Mesenteric fat pad (tissue), 1 donor: ENCODE measurements at regions not wholly inside any gene's neighbourhood (a gene's known extent, or its start where the extent isn't known, plus 50 kb on each side); places are given as distances from the start of the nearest gene placed in this dataset.
"Not testable (repeated sequence)": the region's sequence is repeated elsewhere in the genome, so short reads cannot be mapped to it uniquely, and the experiment has no call there.

Experiments
- DNase-seq: peaks from one replicate; pipeline ENCODE4 v3.0.0-alpha.2; 2020; ENCODE audit warnings: low spot score
- donor health status: DM: yes; HTN: yes; CAD: no.

DNA sequence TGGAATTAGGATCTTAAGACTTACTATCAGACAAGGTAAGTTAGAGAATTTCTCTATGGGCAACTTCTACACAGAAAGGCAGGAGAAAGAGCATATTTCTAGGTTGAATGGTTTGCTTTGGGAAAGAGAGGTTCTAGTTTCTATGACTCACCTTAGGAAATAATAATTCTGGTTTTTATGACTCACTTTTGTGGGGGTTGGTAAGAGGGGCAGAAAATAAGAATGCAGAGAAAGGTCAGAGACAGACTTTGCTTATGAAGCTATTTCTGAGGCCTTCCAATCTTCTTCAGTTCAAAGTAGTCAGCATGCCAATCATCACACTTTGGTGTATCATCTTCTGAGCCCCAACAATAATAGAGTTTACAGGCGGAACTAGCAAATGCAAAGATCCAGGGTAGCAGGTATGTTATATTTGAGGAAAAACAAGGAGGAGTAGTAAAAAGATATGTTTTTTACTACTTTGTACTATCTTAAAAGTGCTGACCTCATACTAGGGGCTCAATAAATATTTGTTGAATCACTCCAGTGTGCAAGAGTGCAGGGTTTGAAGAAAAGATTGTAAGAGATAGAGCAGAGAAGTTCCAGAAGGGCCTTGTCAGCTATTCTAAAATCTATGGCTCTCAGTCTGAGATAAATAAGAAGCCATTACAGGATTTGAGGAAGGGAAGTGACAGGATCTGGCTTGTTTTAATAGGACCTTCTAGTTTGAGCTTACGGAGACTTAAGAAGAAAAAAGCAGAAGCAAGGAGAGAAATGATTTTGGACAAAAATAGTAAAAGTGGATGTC lies 56.7 kb upstream of the LRFN5 start:
- no peak for DNase-seq

DNA sequence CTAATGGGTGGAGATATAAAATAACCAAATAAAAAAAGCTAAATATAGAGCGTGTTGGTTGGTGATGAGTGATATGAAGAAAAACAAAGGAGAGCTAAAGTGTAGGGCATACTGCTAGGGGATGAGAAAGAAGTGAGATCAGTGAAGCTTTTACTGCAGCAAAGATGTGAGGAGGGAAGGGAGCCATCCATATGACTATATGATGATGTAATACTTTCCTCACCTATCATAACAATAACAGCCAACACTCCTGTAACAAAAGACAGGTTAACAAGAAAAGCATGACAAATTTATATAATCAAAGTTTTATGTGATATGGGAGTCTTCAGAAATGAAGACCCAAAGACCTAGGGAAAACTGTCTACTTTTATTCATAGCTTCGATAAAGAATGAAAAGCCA lies 57.4 kb upstream of the LRFN5 start:
- no peak for DNase-seq

DNA sequence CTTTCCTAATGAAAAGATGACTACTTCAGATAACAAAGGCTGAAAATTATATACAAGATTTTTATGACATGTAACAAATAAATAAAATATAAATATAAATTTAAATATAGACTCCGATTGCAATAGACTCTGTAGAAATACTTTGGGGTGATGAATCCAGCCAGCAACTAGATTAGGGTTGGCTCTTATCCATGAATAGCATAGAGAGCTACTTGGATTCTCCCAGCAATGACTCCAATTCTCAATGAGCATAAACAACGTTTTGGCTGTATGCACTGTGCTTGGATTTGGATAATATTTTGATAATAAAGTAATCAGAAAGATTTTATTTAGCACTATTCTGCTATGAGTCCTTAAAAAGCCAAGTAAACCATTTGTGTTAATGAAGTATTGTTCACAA lies 58.0 kb upstream of the LRFN5 start:
- no peak for DNase-seq

DNA sequence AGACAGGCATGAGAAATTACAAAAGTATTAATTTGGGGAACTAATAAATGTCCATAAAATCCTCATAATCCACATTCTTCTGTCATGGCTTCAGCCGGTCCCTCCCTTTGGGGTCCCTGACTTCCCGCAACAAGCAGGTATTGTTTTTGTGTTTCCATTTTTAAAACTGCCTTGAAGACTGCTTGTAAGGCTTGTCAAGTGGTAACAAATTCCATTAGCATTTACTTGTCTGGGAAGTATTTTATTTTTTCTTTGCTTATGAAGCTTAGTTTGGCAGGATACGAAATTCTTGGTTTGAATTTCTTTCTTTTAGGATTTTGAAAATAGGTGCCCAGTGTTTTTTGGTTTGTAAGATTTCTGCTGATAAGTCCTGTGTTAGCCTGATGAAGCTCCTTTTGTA lies 65.3 kb upstream of the LRFN5 start:
- no peak for DNase-seq

DNA sequence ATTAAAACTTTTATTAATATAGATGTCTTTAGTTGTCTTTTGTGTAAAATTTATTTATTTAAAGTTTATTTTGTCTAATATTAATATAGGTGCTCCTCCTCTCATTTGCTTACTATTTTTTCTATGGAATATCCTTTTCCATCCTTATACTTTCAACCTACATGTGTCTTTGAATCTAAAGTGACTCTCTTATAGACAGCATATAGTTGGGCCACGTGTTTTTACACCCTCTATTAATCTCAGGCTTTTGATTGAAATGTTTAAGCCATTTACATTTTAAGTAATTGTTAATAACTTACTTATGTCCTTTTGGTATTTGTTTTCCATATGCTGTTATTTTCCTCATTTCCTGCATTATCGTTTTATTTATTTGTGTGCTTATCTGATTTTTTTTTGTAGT lies 74.4 kb upstream of the LRFN5 start:
- no peak for DNase-seq

DNA sequence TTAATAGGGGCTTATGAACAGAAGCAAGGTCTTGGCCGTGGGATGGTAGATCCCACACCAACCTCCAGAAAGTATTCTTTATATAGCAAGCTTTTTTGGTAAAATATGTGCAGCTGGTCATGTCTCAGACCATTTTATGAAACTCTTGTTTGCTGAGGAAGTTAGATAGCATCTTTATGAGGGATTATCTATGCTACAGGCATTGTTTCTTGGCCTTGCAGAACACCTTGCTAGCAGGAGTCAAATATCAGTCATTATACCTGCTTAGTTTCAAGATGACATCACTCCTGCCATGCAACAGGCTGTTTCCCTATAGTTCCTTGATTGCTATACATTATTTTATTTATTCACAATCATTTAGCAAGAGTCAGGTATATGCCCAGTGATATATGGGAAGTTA lies 84.8 kb upstream of the LRFN5 start:
- DNase-seq = no peak

DNA sequence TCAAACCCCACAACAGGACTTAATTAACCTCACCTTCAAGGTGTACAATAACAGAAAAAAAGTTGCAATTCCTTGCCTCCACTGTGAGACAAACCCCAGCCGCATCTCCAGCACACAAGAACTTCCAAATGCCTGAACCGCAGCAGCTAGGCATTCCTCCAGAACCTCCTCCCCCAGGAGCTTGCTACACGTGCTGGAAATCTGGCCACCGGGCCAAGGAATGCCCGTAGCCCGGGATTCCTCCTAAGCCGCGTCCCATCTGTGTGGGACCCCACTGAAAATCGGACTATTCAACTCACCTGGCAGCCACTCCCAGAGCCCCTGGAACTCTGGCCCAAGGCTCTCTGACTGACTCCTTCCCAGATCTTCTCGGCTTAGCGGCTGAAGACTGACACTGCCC lies 88.6 kb upstream of the LRFN5 start:
- DNase-seq = not testable (repeated sequence)

DNA sequence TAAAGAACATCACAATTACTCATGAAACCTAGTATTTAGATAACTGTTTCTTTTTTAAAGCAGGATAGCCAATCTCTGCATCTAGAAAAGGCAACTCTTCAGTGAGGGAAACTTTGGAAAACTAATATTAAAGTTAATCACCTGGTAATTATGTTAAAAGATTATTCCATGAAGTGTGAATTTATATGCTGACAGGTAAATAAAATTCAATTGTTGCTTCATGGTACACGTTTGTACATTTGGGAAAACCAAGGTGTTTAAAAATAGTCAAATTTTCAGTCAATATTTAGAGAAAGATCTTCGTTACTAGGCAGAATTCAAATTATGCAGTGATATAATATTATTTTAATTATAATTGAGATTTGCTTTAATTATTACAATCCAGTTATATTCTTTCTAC lies 100.1 kb upstream of the LRFN5 start:
- no peak for DNase-seq

DNA sequence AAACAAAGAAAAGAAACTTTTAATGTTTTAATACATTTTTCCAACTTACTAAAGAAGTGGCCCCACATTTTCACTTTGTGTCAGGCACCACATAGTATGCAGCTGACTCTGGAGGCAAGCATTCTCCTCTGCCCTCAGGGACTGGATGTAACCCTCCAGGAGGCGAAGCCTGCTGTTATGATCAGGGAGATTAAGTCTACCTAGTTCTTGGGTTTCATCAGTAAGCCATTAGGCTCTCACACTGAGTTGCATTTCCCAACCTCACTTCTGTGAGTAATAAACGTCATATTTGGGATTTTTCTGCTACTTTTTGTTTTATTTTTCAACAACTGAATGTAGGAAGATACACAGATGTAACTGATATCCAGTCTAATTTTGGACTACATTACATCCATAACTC lies 101.2 kb upstream of the LRFN5 start:
- DNase-seq = no peak

DNA sequence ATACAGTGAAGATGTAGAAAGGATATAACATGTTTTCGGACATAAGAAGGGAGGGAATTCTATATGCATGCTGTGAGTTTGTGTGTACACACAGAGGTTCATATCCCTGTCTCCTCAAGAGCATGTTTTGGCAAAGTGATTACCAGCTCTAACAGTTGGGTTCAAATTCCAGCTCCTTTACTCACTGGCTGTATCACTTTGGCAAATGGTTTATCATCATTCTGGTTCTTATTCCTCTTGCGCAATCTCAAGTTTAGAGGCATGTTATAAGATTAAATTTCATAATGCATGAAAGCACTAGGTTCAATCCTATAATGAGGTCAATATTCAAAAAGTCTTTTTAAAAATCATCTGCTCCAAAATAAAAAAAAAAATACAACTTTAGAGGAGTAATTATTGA lies 107.7 kb upstream of the LRFN5 start:
- no peak for DNase-seq

DNA sequence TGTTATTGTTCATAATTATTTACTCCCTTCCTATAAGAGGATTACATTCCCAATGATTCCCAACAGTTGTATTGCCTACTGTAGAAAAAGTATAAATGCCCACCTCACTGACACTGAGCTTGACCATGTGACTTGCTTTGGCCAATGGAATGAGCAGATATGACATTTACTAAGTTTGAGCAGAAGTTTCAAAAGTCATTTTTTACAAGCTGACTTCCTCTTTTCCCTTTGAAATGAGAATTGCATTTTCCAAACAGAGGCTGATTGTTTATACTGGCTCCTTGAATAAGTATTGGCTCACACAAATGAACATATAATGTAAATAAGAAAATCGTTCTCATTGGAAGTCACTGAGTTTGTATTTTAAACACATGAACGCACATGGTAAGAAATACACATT lies 116.4 kb upstream of the LRFN5 start:
- DNase-seq = no peak

DNA sequence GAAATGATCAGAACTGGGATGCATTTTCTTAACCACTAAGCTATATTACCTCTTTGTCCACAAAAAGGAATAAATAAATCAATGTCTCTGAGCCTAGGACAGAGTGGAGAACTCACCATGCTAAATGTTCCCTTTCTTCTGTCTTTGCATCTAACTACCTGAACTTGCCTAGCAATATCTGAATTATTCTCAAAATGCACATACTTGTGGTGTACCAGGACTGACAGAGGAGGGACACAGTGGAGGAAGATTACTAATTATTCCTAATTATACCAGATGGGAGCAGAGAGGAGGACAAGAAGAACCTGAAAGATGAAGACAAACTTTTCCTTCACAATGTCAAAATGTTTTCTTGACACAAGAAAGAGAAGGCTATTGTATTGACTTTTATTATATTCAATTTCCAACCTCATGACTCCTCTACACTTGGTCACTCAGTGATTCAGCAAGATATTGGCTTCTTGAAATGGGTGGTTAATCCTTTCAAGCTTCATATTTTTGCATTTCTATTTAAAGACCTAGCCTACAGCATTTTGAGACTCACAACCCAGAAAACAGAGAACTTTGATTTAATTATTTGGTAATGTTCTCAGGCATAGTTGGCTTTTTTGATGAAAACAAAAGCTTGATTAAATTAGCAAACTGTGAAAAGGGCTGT lies 117.2 kb upstream of the LRFN5 start:
- no peak for DNase-seq

DNA sequence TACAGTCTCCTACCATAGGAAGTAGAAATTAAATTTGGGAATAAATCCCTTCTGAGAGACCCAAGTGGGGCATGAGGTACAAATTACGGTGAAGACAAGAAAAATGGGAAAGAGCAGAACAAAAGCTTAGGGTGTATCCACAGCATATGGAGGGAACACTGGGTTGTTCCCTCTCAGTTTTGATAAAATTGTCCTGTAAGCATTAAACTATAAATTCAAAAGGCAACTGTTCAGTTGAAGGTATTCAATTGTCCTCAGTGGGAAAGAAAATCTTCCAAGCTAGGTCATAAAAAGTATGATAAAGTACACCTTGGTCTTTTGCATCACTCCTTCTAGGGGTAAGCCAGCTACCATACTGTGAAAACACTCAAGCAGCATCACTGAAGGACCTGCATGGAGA lies 118.3 kb upstream of the LRFN5 start:
- no peak for DNase-seq

DNA sequence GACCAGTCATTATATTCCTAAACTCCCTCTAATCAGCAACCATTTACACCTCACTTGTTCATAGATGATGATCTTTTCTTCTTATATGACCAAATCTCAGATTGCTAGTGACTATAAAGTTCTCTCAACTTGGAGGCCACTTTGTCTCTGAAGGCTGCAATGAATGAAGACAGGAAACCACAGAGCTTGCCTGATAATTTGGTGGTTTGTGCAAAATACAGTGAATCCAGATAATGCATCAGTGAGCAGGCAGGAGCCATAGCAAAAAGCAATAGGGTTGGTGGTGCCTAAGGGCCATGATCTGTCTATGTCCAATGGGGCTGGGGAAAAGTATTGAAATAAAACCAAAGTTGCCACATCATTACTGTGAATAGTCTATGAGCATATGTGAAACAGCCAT lies 123.8 kb upstream of the LRFN5 start:
- DNase-seq = no peak

DNA sequence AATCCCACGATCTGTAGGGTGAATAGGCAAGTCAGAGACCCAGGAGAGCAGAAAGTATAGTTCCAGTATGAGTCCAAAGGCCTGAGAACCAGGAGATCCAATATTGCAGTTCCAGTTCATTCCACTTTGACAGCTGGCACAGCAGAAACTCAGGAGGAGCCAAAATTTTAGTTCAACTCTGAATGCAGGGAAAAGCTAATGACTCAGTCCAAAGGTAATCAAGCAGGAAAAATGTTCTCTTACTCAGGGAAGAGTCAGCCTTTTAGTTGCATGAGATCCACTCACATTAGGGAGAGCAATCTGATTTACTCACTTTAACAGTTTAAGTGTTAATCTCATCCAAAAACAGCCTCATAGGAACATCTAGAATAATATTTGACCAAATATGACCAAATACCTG lies 130.2 kb upstream of the LRFN5 start:
- DNase-seq = no peak

DNA sequence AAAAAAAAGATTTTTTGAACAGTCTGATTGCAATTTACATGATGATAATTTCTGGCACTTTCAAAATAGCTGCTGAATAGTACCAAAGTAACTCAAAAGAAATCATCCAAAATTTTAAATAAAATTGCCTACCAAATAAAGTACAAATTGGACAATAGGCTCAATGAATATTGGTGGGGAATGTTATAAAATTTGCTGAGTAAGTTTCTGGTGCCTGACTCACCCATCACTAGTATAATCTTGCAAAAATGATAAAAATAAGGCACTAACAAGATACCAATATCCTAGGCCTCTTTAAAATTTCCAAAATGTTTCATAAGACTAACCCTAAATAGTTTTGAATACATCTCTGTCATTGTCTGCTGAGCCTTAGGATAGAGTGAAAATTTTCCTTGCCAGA lies 145.3 kb upstream of the LRFN5 start:
- no peak for DNase-seq

DNA sequence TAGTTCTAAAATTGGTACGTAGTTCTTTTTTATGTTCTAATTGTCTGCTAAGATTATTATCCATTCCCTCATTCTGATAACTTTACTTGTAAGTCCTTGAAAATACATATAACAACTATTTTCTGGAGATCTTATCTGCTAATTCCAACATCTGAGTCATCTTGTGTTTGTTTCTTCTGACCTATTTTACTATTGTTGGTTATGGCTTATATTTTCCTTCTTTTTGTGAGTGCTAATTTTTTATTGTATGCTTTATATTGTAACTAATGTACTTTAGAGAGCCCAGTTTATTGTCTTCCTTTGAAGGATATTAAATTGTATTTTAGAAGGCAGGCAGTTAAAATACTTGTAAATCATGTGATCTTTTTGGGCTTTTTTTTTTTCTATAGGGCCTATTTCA lies 149.3 kb upstream of the LRFN5 start:
- no peak for DNase-seq

DNA sequence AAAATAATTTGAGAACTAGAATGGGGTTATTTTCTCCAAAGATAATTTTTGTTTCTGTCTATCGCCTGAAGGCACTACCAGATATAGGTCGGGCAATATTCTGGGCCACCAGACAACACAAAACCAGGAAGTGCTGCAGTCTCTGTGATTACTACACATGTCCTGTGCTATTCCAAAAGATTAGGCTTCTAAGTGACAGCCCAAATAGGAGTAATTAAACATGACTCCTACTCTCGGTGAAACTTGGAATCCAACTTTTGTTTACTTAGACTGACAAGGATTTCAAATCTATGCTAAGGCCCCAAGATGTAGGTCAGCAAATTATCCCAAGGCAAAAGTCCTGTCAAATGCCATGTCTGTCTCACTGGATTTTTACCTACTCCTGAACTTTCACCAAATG lies 157.6 kb upstream of the LRFN5 start:
- DNase-seq = no peak

DNA sequence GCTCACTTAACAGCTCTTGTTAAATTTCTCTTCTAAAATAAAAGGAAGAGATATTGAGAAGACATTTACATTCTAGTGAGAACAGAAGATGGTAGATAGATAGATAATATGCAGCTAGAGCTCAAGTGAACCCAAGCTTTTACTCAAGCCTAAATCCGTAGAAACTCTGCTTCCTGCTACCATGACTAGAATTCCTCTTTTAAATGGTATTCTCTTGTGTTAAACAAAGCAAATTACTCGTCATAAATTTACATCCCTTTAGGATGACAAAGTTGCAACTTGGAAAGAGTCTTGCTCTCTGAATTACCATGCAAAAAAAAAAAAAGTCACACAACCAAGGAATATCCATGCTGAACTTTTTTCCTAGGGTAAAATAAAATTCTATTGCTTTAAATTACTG lies 160.7 kb upstream of the LRFN5 start:
- DNase-seq = no peak

DNA sequence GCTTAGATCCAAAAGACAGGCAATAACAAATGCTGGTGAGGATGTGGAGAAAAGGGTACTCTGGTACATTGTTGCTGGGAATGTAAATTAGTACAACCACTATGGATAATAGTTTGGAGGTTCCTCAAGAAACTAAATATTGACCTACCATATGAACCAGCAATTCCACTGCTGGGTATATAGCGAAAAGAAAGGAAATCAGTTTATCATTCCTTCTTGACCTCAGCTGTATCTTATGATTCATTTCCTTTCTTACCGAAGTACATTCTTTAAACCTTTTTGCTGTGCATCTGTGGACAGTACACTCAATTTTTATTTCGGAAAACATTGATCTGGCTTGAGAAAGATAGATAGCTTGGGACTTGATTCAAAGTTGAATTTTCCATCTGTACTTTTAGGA lies 183.2 kb upstream of the LRFN5 start:
- DNase-seq = no peak

DNA sequence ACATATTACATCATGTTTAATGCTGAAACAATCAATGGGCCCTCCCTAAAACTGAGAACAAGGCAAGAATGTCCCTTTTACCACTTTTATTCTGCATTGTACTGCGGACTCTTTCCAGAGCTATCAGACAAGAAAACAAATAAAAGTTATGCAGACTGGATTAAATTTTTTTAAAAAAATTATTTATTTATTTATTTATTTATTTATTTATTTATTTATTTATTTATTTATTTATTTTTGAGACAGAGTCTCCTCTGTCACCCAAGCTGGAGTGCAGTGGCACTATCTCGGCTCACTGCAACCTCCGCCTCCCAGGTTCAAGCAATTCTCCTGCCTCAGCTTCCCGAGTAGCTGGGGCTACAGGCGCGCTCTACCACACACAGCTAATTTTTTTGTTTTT lies 185.4 kb upstream of the LRFN5 start:
- DNase-seq = not testable (repeated sequence)

DNA sequence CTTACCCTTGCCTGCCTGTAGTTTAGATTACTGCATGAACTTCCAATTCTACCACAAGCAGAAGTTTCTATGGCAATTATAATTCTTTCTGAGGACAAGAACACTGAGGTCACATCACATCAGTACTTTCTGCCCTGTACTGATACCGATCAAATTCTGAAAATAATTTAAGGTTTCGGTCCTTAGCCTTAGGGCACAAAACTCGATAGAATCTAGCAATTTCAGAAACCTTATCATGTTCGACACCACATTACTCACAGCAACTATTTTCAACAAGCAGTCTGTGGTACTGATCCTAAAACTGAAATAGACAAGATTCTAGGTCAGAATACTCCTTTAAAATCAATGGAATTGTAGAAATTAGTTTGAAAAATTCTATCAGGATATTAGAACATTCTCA lies 187.0 kb upstream of the LRFN5 start:
- no peak for DNase-seq

DNA sequence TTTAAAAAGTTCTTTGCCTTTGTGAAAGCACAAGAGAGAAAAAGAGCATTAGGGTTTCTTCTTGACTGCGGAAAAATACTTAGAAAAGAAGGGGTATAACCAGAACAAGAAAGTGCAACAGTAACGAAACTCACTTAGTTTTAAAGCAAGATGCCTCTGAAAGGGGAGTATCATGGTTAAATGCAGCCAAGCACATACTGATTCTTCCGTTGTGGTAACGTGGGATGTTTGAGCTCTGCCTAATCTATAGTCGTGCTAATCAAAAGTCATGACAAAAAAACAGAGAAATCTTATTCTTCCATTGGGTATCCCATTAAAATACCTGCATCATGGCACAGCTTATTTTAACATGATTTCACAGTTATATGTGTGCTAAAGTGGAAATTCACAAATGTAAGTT lies 187.8 kb upstream of the LRFN5 start:
- DNase-seq = no peak
